ENCODE measurements at regions not wholly inside any gene's neighbourhood (a gene's known extent, or its start where the extent isn't known, plus 50 kb on each side); places are given as distances from the start of the nearest gene placed in this dataset.
A peak's percentile ranks its signal among the peaks of the same experiment; 100 is the strongest.

- in situ Hi-C loops (cut with HindIII; ENCODE audit: low sequenced_read_pairs), result no loop called here
- no peak for TF ChIP-seq CTCF (IDR thresholded peaks at IDR 0.05; ENCODE audit: low read depth, low read length, missing control alignments)
- peak; percentile 50 for DNase-seq (ENCODE audit: low read depth)
- no peak overlapping the region for H3K4me3 ChIP-seq (ENCODE audit: low read depth, low read length)
Measured at GRCh38 chr2:18373664-18374063, 186.8 kb downstream of the RDH14 start.

- DNase-seq (ENCODE audit: low read depth), result no peak
- TF ChIP-seq CTCF (IDR thresholded peaks at IDR 0.05; ENCODE audit: low read depth, low read length, missing control alignments), result no peak
- no peak overlapping the region for H3K4me3 ChIP-seq (ENCODE audit: low read depth, low read length)
- in situ Hi-C loops (cut with HindIII; ENCODE audit: low sequenced_read_pairs), result no loop called here
Measured at GRCh38 chr2:18373081-18373480, 187.4 kb downstream of the RDH14 start.

GRCh38 chr2:18372641-18373040 is 187.8 kb downstream of the RDH14 start:
- in situ Hi-C loops (cut with HindIII; ENCODE audit: low sequenced_read_pairs), result no loop called here
- no peak for TF ChIP-seq CTCF (IDR thresholded peaks at IDR 0.05; ENCODE audit: low read depth, low read length, missing control alignments)
- no peak for DNase-seq (ENCODE audit: low read depth)
- no peak overlapping the region for H3K4me3 ChIP-seq (ENCODE audit: low read depth, low read length)

GRCh38 chr2:18369760-18370159 is 190.7 kb downstream of the RDH14 start:
- in situ Hi-C loops (cut with HindIII; ENCODE audit: low sequenced_read_pairs), result no loop called here
- H3K4me3 ChIP-seq (ENCODE audit: low read depth, low read length), result no peak overlapping the region
- DNase-seq (ENCODE audit: low read depth), result no peak

GRCh38 chr2:18368008-18368407 is 192.4 kb downstream of the RDH14 start:
- in situ Hi-C loops (cut with HindIII; ENCODE audit: low sequenced_read_pairs), result no loop called here
- no peak for TF ChIP-seq CTCF (IDR thresholded peaks at IDR 0.05; ENCODE audit: low read depth, low read length, missing control alignments)
- no peak for DNase-seq (ENCODE audit: low read depth)

More at GRCh38 chr2:18369760-18370159, 190.7 kb downstream of the RDH14 start:
- TF ChIP-seq CTCF (IDR thresholded peaks at IDR 0.05; ENCODE audit: low read depth, low read length, missing control alignments), result no peak

GRCh38 chr2:18365342-18365741 is 195.1 kb downstream of the RDH14 start:
- no peak overlapping the region for H3K4me3 ChIP-seq (ENCODE audit: low read depth, low read length)
- DNase-seq (ENCODE audit: low read depth), result no peak
- in situ Hi-C loops (cut with HindIII; ENCODE audit: low sequenced_read_pairs), result no loop called here
- no peak for TF ChIP-seq CTCF (IDR thresholded peaks at IDR 0.05; ENCODE audit: low read depth, low read length, missing control alignments)

More at GRCh38 chr2:18368008-18368407, 192.4 kb downstream of the RDH14 start:
- no peak overlapping the region for H3K4me3 ChIP-seq (ENCODE audit: low read depth, low read length)

- DNase-seq (ENCODE audit: low read depth), result no peak
- no peak for TF ChIP-seq CTCF (IDR thresholded peaks at IDR 0.05; ENCODE audit: low read depth, low read length, missing control alignments)
- in situ Hi-C loops (cut with HindIII; ENCODE audit: low sequenced_read_pairs), result no loop called here
- no peak overlapping the region for H3K4me3 ChIP-seq (ENCODE audit: low read depth, low read length)
Measured at GRCh38 chr2:18363348-18363747, 197.1 kb downstream of the RDH14 start.
